IPS DF 4.7 (cell line): ENCODE measurements at regions not wholly inside any gene's neighbourhood (a gene's known extent, or its start where the extent isn't known, plus 50 kb on each side); places are given as distances from the start of the nearest gene placed in this dataset.

Source experiments
- DNase-seq: peaks from one replicate; pipeline ENCODE4 v3.0.0-alpha.2; 2013; ENCODE audit warnings: low spot score; ENCODE audit errors: extremely low read depth

- DNase-seq: no peak
Measured at GRCh38 chr9:79362100-79363081, 209.4 kb upstream of the TLE4 start.

DNA sequence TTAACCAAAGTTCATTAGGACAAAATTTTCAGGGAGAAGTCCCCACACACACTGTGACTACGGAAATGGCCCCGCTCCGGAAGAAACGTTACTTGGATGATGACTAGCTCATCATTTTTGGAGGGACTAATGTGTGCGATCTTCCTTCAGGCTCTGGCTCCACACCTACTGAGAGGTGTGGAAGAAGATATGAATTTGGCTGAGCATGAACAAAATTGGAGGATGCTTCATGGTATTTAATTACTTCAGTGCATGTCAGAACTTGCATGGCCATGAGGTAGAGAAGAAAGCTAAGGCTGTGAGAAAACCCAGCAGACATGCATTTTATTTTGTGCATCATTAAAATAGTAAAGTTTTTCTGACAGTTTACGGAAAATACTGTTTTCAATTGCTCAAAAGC is 202.1 kb upstream of the TLE4 start:
- DNase-seq: no peak

- no peak for DNase-seq
Measured at GRCh38 chr9:79371301-79371700, 200.5 kb upstream of the TLE4 start.

GRCh38 chr9:79371948-79372555 is 199.7 kb upstream of the TLE4 start:
- DNase-seq: no peak

DNA sequence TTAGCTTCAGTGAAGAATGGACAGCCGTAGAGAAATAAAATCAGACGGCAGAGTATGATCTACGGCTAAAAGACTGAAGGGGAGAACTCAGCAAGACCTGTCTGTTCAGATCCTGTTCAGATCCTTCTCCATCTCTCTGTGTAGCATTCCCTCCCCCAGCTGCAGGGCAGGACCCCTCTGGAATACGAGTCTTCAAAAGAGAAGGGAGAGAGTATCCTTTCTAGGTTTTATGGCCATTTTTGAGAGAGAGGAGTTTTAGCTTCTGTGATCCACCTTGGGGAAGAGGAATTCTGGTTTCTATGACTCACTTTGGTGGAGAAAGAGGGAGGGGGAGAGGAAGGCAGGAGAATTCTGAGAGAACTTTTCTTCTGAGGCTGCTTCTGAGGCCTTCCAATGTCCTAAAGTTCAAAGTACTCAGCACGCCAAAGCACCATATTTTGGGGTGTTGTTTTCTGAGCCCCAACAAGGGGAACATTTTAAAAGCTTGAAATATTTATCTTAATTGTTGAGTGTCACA is 194.4 kb upstream of the TLE4 start:
- no peak for DNase-seq

DNA sequence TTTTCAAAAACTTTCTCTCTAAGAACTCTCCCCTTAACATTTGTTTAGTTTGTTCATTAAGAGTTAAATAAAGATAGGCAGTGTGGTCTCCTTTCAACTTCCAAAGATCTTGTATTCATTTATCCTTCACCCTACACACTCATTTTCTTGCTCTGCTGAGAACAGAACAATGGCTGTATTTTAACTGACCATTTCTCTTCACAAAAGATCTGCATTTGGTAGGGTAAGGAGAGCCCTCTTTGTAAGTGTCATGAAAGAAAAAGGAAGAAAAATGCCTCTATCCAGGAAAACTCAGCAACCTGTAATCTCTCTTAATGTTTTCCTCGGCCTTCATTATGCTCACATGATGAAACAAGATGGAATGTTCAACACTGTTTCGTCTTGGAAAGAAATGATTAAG is 193.7 kb upstream of the TLE4 start:
- DNase-seq: no peak

GRCh38 chr9:79382044-79382443 is 189.7 kb upstream of the TLE4 start:
- no peak for DNase-seq

DNA sequence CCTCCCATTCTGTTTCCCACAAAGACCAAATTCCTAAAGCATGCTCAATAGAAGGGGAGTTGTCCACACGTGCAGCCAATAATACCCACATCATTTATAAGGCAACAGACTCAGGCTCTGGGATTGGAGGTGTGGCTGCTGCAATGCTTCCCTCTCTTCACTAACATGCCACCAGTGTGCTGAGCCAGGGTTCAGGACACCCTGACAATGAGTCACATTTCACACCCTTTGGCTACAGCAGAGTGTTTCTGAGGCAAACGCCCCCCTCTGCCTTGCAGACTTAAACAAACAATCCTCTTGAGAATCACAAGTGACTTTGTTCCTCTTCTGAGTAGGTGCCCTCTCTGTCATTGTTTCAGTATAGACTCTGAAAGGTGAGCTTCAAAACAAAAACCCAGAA is 189.3 kb upstream of the TLE4 start:
- DNase-seq: no peak

GRCh38 chr9:79383096-79383495 is 188.7 kb upstream of the TLE4 start:
- DNase-seq: no peak

- no peak for DNase-seq
Measured at GRCh38 chr9:79384091-79384490, 187.7 kb upstream of the TLE4 start.

- DNase-seq: no peak
Measured at GRCh38 chr9:79384501-79384900, 187.3 kb upstream of the TLE4 start.

DNA sequence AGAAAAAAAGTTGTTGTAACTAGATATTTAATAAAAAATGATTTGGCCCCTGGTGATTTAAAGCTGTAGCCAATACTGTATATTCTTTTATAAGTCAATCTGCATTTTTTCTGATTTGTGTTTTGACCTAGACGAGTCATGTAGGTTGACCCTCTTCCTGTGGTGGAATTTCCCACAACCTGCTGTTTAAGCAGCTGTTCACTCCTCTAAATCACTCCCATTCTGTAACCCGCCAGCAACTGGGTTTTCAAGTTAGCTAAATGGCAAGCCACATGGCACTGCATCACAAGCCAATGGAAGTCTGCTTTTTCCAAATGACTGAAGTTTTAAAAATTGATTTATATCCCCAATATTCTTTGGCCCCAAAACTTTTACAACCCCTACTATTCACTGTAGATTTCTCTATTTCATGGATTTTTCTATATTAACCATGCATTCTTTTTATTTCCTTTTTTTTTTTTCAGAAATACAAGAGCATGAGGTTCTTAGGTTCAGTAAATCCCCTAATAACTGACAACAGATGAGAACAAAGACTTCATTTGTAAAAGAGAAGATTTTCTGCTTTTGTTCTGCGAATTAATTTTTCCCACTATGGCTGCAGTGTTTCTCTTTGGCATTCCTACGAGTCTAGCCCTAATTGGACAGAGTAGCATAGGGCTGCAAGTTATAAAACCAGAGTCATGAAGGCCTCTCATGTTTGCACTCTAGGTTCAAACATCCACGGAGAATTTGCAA is 184.5 kb upstream of the TLE4 start:
- DNase-seq: no peak

- DNase-seq: no peak
Measured at GRCh38 chr9:79390077-79390698, 181.6 kb upstream of the TLE4 start.

GRCh38 chr9:79390781-79391770 is 180.7 kb upstream of the TLE4 start:
- DNase-seq: no peak

DNA sequence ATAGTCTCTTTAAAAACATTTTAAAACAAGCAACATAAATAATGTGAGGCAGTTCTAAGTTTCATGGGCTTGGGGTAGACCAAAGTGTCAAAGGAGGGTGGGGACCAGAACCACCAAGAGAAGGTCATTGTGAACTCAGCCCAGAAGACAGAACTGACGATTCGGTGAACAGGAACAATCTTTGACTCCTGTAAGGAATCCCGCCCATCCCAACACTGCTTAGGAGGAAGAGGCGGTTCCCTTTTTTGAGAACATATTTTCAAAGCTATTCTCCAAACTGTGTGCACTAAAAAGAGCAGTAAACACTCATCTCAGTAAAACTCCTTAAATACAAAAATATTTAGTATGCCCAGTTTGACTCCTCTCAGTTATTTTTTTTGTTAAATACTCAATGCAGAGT is 176.5 kb upstream of the TLE4 start:
- no peak for DNase-seq

GRCh38 chr9:79395755-79396154 is 176.0 kb upstream of the TLE4 start:
- DNase-seq: no peak

DNA sequence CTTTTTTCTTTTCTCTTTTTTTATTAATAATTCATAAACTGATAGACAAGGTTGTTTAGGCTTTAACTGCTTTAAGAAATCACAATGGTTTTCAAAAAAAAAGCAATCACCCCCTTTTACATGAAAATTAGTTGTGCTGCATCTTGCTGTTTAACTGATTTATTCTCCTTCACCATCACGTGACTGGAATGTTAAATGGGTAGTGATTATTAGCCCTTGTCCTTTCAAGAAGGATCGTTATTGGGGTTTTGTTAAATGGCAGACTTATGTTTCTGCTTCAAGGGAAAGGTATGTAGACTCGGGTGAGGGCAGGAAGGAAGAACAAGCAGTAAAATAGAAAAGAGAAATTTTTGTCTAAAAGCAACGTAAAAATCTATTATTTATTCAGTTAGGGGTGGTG is 175.6 kb upstream of the TLE4 start:
- no peak for DNase-seq

- no peak for DNase-seq
Measured at GRCh38 chr9:79403495-79403894, 168.3 kb upstream of the TLE4 start.

- DNase-seq: no peak
Measured at GRCh38 chr9:79408200-79408599, 163.6 kb upstream of the TLE4 start.

- DNase-seq: no peak
Measured at GRCh38 chr9:79408617-79409016, 163.1 kb upstream of the TLE4 start.
